ENCODE measurements at regions not wholly inside any gene's neighbourhood (a gene's known extent, or its start where the extent isn't known, plus 50 kb on each side); places are given as distances from the start of the nearest gene placed in this dataset.

- ChIA-PET CTCF (ENCODE audit: low intra/inter-chr PET ratio) (no interaction called here), POLR2A (no interaction called here)
- FAIRE-seq (no peak), ATAC-seq (no peak), DNase-seq (ENCODE audit: extremely low read depth in 1 of 4, low spot score in 3 of 4) (no peak)
- Histone ChIP-seq H3K79me2 (ENCODE audit: control insufficient read depth, insufficient read depth, low read length) (no peaks in the 10 kb centered on the region), H2AFZ (ENCODE audit: low read depth, low read length) (no peak overlapping the region), H3K4me2 (ENCODE audit: insufficient read depth, low read length) (no peak overlapping the region), H3K4me1 (replicated peaks in 1 of 2; ENCODE audit: control insufficient read depth in 2 of 2, insufficient read depth in 2 of 2, low read length in 2 of 2) (no peaks in the 10 kb centered on the region), H3K27ac (ENCODE audit: extremely low read depth, low read depth, low read length) (no peak overlapping the region), H3K9ac (ENCODE audit: insufficient read depth in 1 of 2, low read depth in 2 of 2, low read length in 2 of 2) (no peak overlapping the region), H3K9me3 (replicated peaks; ENCODE audit: control insufficient read depth, insufficient read depth, low read depth, low read length) (no peaks in the 10 kb centered on the region), H3K36me3 (ENCODE audit: control insufficient read depth, insufficient read depth, low read length) (no peaks in the 10 kb centered on the region), H3K4me3 (no peak overlapping the region), H3K27me3 (ENCODE audit: control insufficient read depth in 2 of 2, insufficient read depth in 2 of 2, low read length in 2 of 2) (peaks cover 0 to 4% of the 10 kb centered on the region in 2 experiments; a peak in 1 of 5 replicates), H3K9me1 (ENCODE audit: control insufficient read depth, insufficient read depth, low read length) (no peaks in the 10 kb centered on the region), H4K20me1 (replicated peaks; ENCODE audit: control insufficient read depth, insufficient read depth, low read length) (no peaks in the 10 kb centered on the region)
- in situ Hi-C loops (cut with MboI), result no loop called here
- TF ChIP-seq OTX1 (CRISPR knock-in tag; IDR thresholded peaks at IDR 0.05) (no peak), XRCC4 (IDR thresholded peaks at IDR 0.05; ENCODE audit: extremely low read depth, insufficient read depth, insufficient read length) (no peak), CCNT2 (IDR thresholded peaks at IDR 0.05; ENCODE audit: borderline replicate concordance, extremely low read depth, insufficient read length, low read depth, low read length) (no peak), ZNF644 (tag; IDR thresholded peaks at IDR 0.05; ENCODE audit: low read depth) (no peak), TCF3 (CRISPR knock-in tag; IDR thresholded peaks at IDR 0.05) (no peak), ZNF280A (IDR thresholded peaks at IDR 0.05; ENCODE audit: low read depth, partially characterized antibody) (no peak), ZKSCAN8 (CRISPR knock-in tag; IDR thresholded peaks at IDR 0.05) (no peak), NFXL1 (CRISPR knock-in tag; IDR thresholded peaks at IDR 0.05) (no peak), NEUROD1 (IDR thresholded peaks at IDR 0.05; ENCODE audit: borderline replicate concordance, low read depth, low read length, partially characterized antibody) (no peak), RCOR1 (IDR thresholded peaks at IDR 0.05; ENCODE audit: borderline replicate concordance in 1 of 2, low read depth in 2 of 2, low read length in 2 of 2) (no peak), ZFPM2 (CRISPR knock-in tag; IDR thresholded peaks at IDR 0.05) (no peak), BACH1 (tag; IDR thresholded peaks at IDR 0.05) (no peak)
- intact Hi-C loops (cut with micrococcal nuclease), result no loop called here
- no TSS peak for BruUV-seq (replicated peaks)
- WGBS (ENCODE audit: insufficient coverage, low coverage, missing lambda C conversion rate), result 0% methylated on average over 1 of the region's 1 CpG
These were observed 55.4 kb upstream of the SLC10A7 start for GRCh38 chr4:146577111-146577510.

Data from K562 (cell line).